Gastroesophageal sphincter (tissue), 3 donors: ENCODE measurements at regions not wholly inside any gene's neighbourhood (a gene's known extent, or its start where the extent isn't known, plus 50 kb on each side); places are given as distances from the start of the nearest gene placed in this dataset.

Experiments
- EP300 ChIP-seq: sonication (generic); formaldehyde crosslinking; IDR thresholded peaks from one replicate; pipeline ENCODE4 v1.6.1; 2017; ENCODE audit warnings: antibody characterized with exemption, mild to moderate bottlenecking
- POLR2A ChIP-seq, 2 donors: fragments of 450-650 bp; IDR thresholded peaks; one replicate each; pipeline ENCODE4 v1.6.1; 2017; ENCODE audit warnings: antibody characterized with exemption in 2 of 2, mild to moderate bottlenecking in 2 of 2, moderate library complexity in 1 of 2
- POLR2AphosphoS5 ChIP-seq: sonication (generic); formaldehyde crosslinking; IDR thresholded peaks from one replicate; pipeline ENCODE4 v1.6.1; 2017; ENCODE audit warnings: antibody characterized with exemption
- TF ChIP-seq, protein P1 (sequence below), 4 experiments: fragments of 200-600 bp in 2 of 4; fragments of 450-650 bp in 2 of 4; sonication (generic) in 1 of 4; IDR thresholded peaks; one replicate each; pipeline ENCODE4 v1.5.1; 2017 to 2019; ENCODE audit warnings: antibody characterized with exemption in 4 of 4, mild to moderate bottlenecking in 2 of 4, moderate library complexity in 2 of 4

DNA sequence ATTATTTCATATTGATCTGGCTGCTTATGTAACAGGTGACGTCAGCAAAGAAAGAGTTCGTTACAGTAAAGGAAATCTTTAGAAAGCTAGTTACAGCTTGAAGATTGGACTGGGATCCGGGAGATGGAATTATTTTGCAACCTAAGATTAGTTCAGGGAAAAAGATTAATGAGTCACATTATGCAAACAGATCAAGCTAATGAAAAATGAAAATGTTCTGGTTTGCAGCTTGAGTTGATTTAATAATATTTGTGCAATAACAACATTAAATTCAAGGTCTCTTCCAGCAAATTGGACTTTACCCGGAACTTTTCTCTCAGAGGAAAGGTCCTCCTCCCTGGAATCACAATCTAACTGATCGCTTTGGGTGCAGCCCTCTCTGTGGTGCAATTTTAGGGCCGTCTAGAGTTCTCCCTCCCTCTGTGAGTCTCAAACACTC, 119.5 kb downstream of the OTUD1 start:
- no peak for TF ChIP-seq POLR2A (IDR thresholded peaks at IDR 0.05)
- TF ChIP-seq, protein P1, sequence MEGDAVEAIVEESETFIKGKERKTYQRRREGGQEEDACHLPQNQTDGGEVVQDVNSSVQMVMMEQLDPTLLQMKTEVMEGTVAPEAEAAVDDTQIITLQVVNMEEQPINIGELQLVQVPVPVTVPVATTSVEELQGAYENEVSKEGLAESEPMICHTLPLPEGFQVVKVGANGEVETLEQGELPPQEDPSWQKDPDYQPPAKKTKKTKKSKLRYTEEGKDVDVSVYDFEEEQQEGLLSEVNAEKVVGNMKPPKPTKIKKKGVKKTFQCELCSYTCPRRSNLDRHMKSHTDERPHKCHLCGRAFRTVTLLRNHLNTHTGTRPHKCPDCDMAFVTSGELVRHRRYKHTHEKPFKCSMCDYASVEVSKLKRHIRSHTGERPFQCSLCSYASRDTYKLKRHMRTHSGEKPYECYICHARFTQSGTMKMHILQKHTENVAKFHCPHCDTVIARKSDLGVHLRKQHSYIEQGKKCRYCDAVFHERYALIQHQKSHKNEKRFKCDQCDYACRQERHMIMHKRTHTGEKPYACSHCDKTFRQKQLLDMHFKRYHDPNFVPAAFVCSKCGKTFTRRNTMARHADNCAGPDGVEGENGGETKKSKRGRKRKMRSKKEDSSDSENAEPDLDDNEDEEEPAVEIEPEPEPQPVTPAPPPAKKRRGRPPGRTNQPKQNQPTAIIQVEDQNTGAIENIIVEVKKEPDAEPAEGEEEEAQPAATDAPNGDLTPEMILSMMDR (IDR thresholded peaks at IDR 0.05): no peak
- TF ChIP-seq POLR2AphosphoS5: peak; percentile 74
- no peak for TF ChIP-seq EP300
